Tibial nerve (tissue), 4 donors: ENCODE measurements at regions not wholly inside any gene's neighbourhood (a gene's known extent, or its start where the extent isn't known, plus 50 kb on each side); places are given as distances from the start of the nearest gene placed in this dataset.

Source experiments
- DNase-seq, 2 donors: peaks; one replicate each; pipeline ENCODE4 v3.0.0-alpha.2; 2019; ENCODE audit warnings: low spot score in 2 of 2
- H3K27ac ChIP-seq, 4 donors: fragments of 200-600 bp; sonication (generic) in 3 of 4; one replicate each; pipeline ENCODE4 v1.5.1; 2017 to 2019; ENCODE audit warnings: mild to moderate bottlenecking in 1 of 4
- H3K27me3 ChIP-seq, 2 donors: fragments of 200-600 bp; sonication (generic) in 1 of 2; one replicate each; pipeline versions ENCODE4 v1.5.1 to v1.6.0; 2017 to 2019
- H3K36me3 ChIP-seq, 3 donors: fragments of 200-600 bp; sonication (generic); one replicate each; pipeline ENCODE4 v1.5.1; 2018 to 2019
- H3K4me1 ChIP-seq, 4 donors: fragments of 200-600 bp; sonication (generic) in 3 of 4; one replicate each; pipeline ENCODE4 v1.5.1; 2017 to 2019
- H3K4me3 ChIP-seq, 4 donors: fragments of 200-600 bp; sonication (generic) in 3 of 4; one replicate each; pipeline ENCODE4 v1.5.1; 2017 to 2019; ENCODE audit warnings: mild to moderate bottlenecking in 1 of 4, moderate library complexity in 1 of 4
- H3K9me3 ChIP-seq, 4 donors: fragments of 200-600 bp; sonication (generic) in 3 of 4; one replicate each; pipeline ENCODE4 v1.5.1; 2017 to 2019
- CTCF ChIP-seq, 5 experiments: fragments of 200-600 bp in 3 of 5; fragments of 450-650 bp in 2 of 5; sonication (generic) in 3 of 5; IDR thresholded peaks; one replicate each; pipeline ENCODE4 v1.5.1; 2016 to 2019; ENCODE audit warnings: antibody characterized with exemption in 5 of 5, mild to moderate bottlenecking in 3 of 5, moderate library complexity in 2 of 5
- EP300 ChIP-seq, 2 donors: sonication (generic); formaldehyde crosslinking; IDR thresholded peaks; one replicate each; pipeline ENCODE4 v1.6.1; 2017; ENCODE audit warnings: antibody characterized with exemption in 2 of 2, mild to moderate bottlenecking in 1 of 2
- POLR2A ChIP-seq, 2 donors: fragments of 450-650 bp; IDR thresholded peaks; one replicate each; pipeline ENCODE4 v1.6.1; 2017; ENCODE audit warnings: antibody characterized with exemption in 2 of 2, mild to moderate bottlenecking in 2 of 2, moderate library complexity in 2 of 2
- WGBS, 2 donors: methylation state at CpG; one replicate each; pipeline ENCODE4 v1.1.5; 2018; 5-methylcytosine and 5-hydroxymethylcytosine counted together

GRCh38 chr16:51723036-51723724, 572.1 kb upstream of the SALL1 start:
- Histone ChIP-seq H3K27me3 (no peaks in the 10 kb centered on the region), H3K4me1 (no peaks in the 10 kb centered on the region), H3K9me3 (peaks cover 0 to 6% (median 1%) of the 10 kb centered on the region in 4 donors), H3K4me3 (no peak overlapping the region), H3K27ac (no peak overlapping the region), H3K36me3 (no peaks in the 10 kb centered on the region)
- DNase-seq: no peak
- no peak for TF ChIP-seq POLR2A (IDR thresholded peaks at IDR 0.05)
- WGBS, 2 donors: 15 to 24% methylated on average over 8 of the region's 8 CpGs

GRCh38 chr16:51722467-51722866, 571.4 kb upstream of the SALL1 start:
- no peaks in the 10 kb centered on the region for H3K36me3 ChIP-seq

GRCh38 chr16:51719376-51719775, 568.3 kb upstream of the SALL1 start:
- H3K9me3 ChIP-seq: peaks cover 0 to 9% (median 0%) of the 10 kb centered on the region in 4 donors
- TF ChIP-seq CTCF (IDR thresholded peaks at IDR 0.05) (no peak), EP300 (IDR thresholded peaks at IDR 0.05) (no peak), POLR2A (IDR thresholded peaks at IDR 0.05) (no peak)
- no peak overlapping the region for H3K4me3 ChIP-seq
- no peak overlapping the region for H3K27ac ChIP-seq
- DNase-seq: no peak
- no peaks in the 10 kb centered on the region for H3K36me3 ChIP-seq
- WGBS, 2 donors: 87 to 88% methylated on average over 3 of the region's 3 CpGs
- no peaks in the 10 kb centered on the region for H3K27me3 ChIP-seq
- no peaks in the 10 kb centered on the region for H3K4me1 ChIP-seq

More at GRCh38 chr16:51722467-51722866, 571.4 kb upstream of the SALL1 start:
- Histone ChIP-seq H3K9me3 (peaks cover 0 to 6% (median 1%) of the 10 kb centered on the region in 4 donors), H3K4me3 (no peak overlapping the region), H3K4me1 (no peaks in the 10 kb centered on the region), H3K27ac (no peak overlapping the region), H3K27me3 (no peaks in the 10 kb centered on the region)
- TF ChIP-seq CTCF (IDR thresholded peaks at IDR 0.05) (no peak), POLR2A (IDR thresholded peaks at IDR 0.05) (no peak), EP300 (IDR thresholded peaks at IDR 0.05) (no peak)
- DNase-seq: no peak

- no peaks in the 10 kb centered on the region for H3K4me1 ChIP-seq
- WGBS, 2 donors: 82 to 88% methylated on average over 1 of the region's 1 CpG
Measured at GRCh38 chr16:51716195-51716594, 565.1 kb upstream of the SALL1 start.

GRCh38 chr16:51713502-51713901, 562.4 kb upstream of the SALL1 start:
- Histone ChIP-seq H3K27me3 (no peaks in the 10 kb centered on the region), H3K4me1 (no peaks in the 10 kb centered on the region), H3K9me3 (peaks cover 0 to 17% (median 0%) of the 10 kb centered on the region in 4 donors), H3K27ac (no peak overlapping the region), H3K36me3 (no peaks in the 10 kb centered on the region), H3K4me3 (no peak overlapping the region)
- TF ChIP-seq EP300 (IDR thresholded peaks at IDR 0.05) (no peak), CTCF (IDR thresholded peaks at IDR 0.05) (no peak), POLR2A (IDR thresholded peaks at IDR 0.05) (no peak)
- DNase-seq: no peak
- WGBS, 2 donors: 90 to 95% methylated on average over 2 of the region's 2 CpGs

More at GRCh38 chr16:51716195-51716594, 565.1 kb upstream of the SALL1 start:
- no peak overlapping the region for H3K27ac ChIP-seq
- H3K27me3 ChIP-seq: no peaks in the 10 kb centered on the region
- no peak for DNase-seq
- TF ChIP-seq CTCF (IDR thresholded peaks at IDR 0.05): no peak
- no peak for TF ChIP-seq POLR2A (IDR thresholded peaks at IDR 0.05)
- no peak for TF ChIP-seq EP300 (IDR thresholded peaks at IDR 0.05)
- no peak overlapping the region for H3K4me3 ChIP-seq
- H3K36me3 ChIP-seq: no peaks in the 10 kb centered on the region
- H3K9me3 ChIP-seq: peaks cover 0 to 17% (median 0%) of the 10 kb centered on the region in 4 donors
